RWPE1 (cell line): ENCODE measurements at regions not wholly inside any gene's neighbourhood (a gene's known extent, or its start where the extent isn't known, plus 50 kb on each side); places are given as distances from the start of the nearest gene placed in this dataset.

ENCODE experiments used
- CTCF ChIA-PET: fragments of 350-600 bp; sonication (Branson Sonifier 250); formaldehyde crosslinking; extraction: SDS; loops from one replicate; lab custom pipeline; 2021; lab: Yijun Ruan, JAX
- POLR2A ChIA-PET: fragments of 400-600 bp; formaldehyde crosslinking; extraction: SDS; loops from one replicate; lab custom pipeline; 2020; ENCODE audit warnings: antibody characterized with exemption; ENCODE audit not compliant: low non-redundant PET; lab: Yijun Ruan, JAX
- DNase-seq: peaks from one replicate; pipeline ENCODE4 v3.0.0; 2012; ENCODE audit warnings: low spot score
- H3K27ac ChIP-seq: fragments of 450-650 bp; 2 replicates; pipeline ENCODE4 v1.5.1; 2017
- CTCF ChIP-seq: fragments of 450-650 bp; conservative IDR thresholded peaks from 2 replicates; pipeline ENCODE4 v1.5.1; 2017; ENCODE audit warnings: low read depth, mild to moderate bottlenecking

DNA sequence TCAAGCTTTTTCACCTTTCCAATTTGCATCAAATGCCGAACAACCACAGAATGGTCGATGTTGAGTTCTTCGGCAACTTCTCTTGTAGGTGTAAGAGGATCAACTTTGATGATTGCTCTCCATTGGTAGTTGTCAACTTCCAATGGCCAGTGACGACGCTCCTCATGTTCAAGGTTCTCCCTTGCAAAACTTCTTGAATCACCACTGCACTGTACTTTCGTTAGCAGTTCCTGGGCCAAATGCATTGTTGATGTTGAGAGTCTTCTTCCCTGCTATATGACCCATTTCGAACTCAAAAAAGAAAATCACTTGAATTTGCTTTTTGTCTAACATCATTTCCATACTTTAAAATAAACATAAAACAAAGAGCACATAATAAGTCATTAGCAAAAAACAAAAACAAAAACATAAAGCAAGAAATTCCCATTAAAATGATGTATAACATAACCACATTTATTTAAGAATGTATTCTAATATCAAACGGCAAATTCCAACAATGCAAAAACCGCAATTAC lies 71.2 kb upstream of the AP4E1 start:
- TF ChIP-seq CTCF, result no peak
- CTCF ChIA-PET, result interaction anchor here (0.7 to 0.8 kb wide), 2 partner anchors 13 to 64 kb away, joined by 3 read pairs; no protein-coding TSS in a partner anchor
- DNase-seq, result no peak
- H3K27ac ChIP-seq, result no peak overlapping the region
- POLR2A ChIA-PET, result no interaction called here

- no peak for DNase-seq
- CTCF ChIA-PET, result interaction anchor here (0.6 kb wide), 1 partner anchor 77 kb away, joined by 3 read pairs; no protein-coding TSS in a partner anchor
- TF ChIP-seq CTCF, result no peak
- POLR2A ChIA-PET, result no interaction called here
- no peak overlapping the region for H3K27ac ChIP-seq
Observed at GRCh38 chr15:50830477-50831354, 65.2 kb upstream of the SPPL2A start.

- DNase-seq, result peak; percentile 66
Observed at GRCh38 chr15:50828610-50829206, 63.2 kb upstream of the SPPL2A start.

GRCh38 chr15:50825946-50826345 lies 60.4 kb upstream of the SPPL2A start:
- TF ChIP-seq CTCF, result no peak
- DNase-seq, result no peak
- ChIA-PET POLR2A (interaction anchor here (0.6 kb wide), 1 partner anchor 375 kb away, joined by 3 read pairs; no protein-coding TSS in a partner anchor), CTCF (no interaction called here)
- H3K27ac ChIP-seq, result no peak overlapping the region

More at GRCh38 chr15:50828610-50829206, 63.2 kb upstream of the SPPL2A start:
- H3K27ac ChIP-seq, result no peak overlapping the region
- CTCF ChIA-PET, result interaction anchor here (0.7 kb wide), 1 partner anchor 100 kb away, joined by 5 read pairs; no protein-coding TSS in a partner anchor
- no peak for TF ChIP-seq CTCF
- POLR2A ChIA-PET, result no interaction called here

DNA sequence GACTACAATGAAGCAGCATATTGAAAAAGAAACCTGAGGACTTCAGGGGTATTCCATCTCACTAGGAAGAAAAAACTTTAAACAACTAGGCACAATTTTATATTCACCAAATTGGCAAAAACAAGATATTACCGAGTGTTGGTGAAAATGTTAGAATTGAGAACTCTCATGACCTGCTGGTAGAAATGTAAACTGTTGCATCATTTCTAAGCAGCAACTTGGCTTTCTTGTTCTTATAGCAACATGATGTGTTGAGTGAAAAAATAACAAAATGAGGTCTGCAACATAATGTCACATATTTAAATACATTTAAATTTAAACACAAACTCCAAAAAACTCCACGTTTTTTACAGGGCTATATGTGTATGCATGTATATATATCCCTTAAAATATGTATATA lies 59.0 kb upstream of the SPPL2A start:
- no peak for TF ChIP-seq CTCF
- POLR2A ChIA-PET, result no interaction called here

GRCh38 chr15:50823281-50823680 lies 57.8 kb upstream of the SPPL2A start:
- no peak for DNase-seq
- ChIA-PET CTCF (no interaction called here), POLR2A (no interaction called here)
- no peak for TF ChIP-seq CTCF
- no peak overlapping the region for H3K27ac ChIP-seq

More for the DNA sequence above, 59.0 kb upstream of the SPPL2A start:
- no peak overlapping the region for H3K27ac ChIP-seq
- CTCF ChIA-PET, result no interaction called here
- no peak for DNase-seq
